RWPE1 (cell line): ENCODE measurements at regions not wholly inside any gene's neighbourhood (a gene's known extent, or its start where the extent isn't known, plus 50 kb on each side); places are given as distances from the start of the nearest gene placed in this dataset.

ENCODE experiments used
- CTCF ChIA-PET: fragments of 350-600 bp; sonication (Branson Sonifier 250); formaldehyde crosslinking; extraction: SDS; loops from one replicate; lab custom pipeline; 2021; lab: Yijun Ruan, JAX
- POLR2A ChIA-PET: fragments of 400-600 bp; formaldehyde crosslinking; extraction: SDS; loops from one replicate; lab custom pipeline; 2020; ENCODE audit warnings: antibody characterized with exemption; ENCODE audit not compliant: low non-redundant PET; lab: Yijun Ruan, JAX
- DNase-seq: peaks from one replicate; pipeline ENCODE4 v3.0.0; 2012; ENCODE audit warnings: low spot score
- H3K27ac ChIP-seq: fragments of 450-650 bp; 2 replicates; pipeline ENCODE4 v1.5.1; 2017
- TF ChIP-seq, protein P1 (sequence below): fragments of 450-650 bp; conservative IDR thresholded peaks from 2 replicates; pipeline ENCODE4 v1.5.1; 2017; ENCODE audit warnings: low read depth, mild to moderate bottlenecking

DNA sequence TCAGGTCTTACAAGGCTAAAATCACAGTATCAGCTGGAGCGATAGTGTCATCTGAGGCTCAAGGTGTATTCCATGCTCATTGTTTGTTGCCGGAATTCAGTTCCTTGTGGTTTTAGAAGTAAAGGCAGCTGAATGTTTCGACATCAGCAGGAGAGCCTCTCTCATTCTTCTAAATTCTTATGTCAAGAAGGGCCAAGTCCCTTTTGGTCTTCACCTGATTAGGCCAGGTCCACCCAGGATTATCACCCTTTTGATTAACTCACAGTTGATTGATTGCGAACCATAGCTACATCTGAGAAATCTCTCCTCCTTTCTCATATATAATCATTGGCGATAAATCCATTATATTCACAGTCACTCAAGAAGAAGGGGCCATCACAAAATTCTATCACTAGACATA is 806.7 kb upstream of the PRMT6 start:
- no peak for DNase-seq
- ChIA-PET POLR2A (no interaction called here), CTCF (no interaction called here)
- no peak overlapping the region for H3K27ac ChIP-seq
- TF ChIP-seq, protein P1, sequence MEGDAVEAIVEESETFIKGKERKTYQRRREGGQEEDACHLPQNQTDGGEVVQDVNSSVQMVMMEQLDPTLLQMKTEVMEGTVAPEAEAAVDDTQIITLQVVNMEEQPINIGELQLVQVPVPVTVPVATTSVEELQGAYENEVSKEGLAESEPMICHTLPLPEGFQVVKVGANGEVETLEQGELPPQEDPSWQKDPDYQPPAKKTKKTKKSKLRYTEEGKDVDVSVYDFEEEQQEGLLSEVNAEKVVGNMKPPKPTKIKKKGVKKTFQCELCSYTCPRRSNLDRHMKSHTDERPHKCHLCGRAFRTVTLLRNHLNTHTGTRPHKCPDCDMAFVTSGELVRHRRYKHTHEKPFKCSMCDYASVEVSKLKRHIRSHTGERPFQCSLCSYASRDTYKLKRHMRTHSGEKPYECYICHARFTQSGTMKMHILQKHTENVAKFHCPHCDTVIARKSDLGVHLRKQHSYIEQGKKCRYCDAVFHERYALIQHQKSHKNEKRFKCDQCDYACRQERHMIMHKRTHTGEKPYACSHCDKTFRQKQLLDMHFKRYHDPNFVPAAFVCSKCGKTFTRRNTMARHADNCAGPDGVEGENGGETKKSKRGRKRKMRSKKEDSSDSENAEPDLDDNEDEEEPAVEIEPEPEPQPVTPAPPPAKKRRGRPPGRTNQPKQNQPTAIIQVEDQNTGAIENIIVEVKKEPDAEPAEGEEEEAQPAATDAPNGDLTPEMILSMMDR = no peak

GRCh38 chr1:106254748-106255147 is 801.7 kb upstream of the PRMT6 start:
- CTCF ChIA-PET = no interaction called here
- POLR2A ChIA-PET = no interaction called here
- DNase-seq = peak; percentile 20

DNA sequence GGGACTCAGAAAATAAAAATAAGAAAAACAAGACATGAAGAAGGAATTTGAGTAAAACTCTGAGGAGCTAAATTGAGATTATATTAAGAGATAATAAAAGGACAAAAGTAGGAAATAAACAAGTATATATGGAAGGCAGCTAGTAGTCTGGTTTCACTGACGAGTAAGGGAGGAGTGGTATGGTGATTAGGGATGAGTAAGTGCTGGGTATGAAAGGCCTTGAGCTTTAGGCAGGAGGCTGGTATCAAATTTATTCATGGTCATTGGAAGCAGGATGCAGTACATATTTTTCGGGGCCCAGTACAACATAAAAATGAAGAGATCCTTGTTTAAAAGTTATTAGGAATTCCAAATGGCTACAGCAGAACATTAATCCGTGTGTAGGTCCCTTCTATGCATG is 789.7 kb upstream of the PRMT6 start:
- TF ChIP-seq, protein P1 = no peak
- CTCF ChIA-PET = interaction anchor here (0.7 kb wide), 1 partner anchor 34 kb away, joined by 7 read pairs; no protein-coding TSS in a partner anchor

More at GRCh38 chr1:106254748-106255147, 801.7 kb upstream of the PRMT6 start:
- TF ChIP-seq, protein P1 = no peak
- no peak overlapping the region for H3K27ac ChIP-seq

DNA sequence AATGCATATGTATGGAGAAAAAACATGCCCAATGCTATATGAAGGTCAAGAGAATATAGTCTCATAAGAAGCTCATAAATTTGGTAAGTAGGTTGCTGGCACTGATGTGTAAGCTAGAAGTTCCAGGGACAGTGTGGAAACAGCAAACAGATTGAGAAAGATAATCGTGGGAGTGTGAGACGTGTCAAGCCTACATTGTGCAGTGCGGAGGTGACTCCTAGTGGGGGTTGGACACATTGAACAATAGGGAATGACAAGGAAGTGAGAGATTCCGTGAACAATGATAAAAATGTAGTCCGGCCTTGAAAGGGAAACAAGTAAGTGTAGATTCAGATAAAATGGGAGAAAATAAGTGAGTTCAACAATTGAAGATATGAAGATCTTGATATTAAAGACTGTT is 788.4 kb upstream of the PRMT6 start:
- POLR2A ChIA-PET = no interaction called here
- TF ChIP-seq, protein P1 = no peak
- no peak for DNase-seq
- H3K27ac ChIP-seq = no peak overlapping the region
- CTCF ChIA-PET = no interaction called here

More for the DNA sequence above, 789.7 kb upstream of the PRMT6 start:
- no peak for DNase-seq
- H3K27ac ChIP-seq = no peak overlapping the region
- POLR2A ChIA-PET = no interaction called here

DNA sequence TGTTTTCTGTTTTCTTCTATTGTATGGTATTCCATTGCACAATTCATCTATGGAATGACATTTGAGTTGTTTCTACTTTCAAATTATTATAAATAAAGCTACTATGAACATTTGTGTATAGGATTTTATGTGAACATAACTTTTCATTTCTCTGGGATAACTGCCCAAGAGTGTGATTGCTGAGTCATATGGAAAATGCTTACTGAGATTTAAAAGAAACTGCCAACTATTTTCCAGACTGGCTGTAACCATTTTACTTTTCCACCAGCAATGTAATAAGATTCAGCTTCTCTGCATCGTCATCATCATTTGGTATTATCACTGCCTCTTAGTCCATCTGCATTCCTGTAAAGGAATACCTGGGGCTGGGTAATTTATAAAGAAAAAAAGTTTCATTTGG is 779.6 kb upstream of the PRMT6 start:
- H3K27ac ChIP-seq = no peak overlapping the region
- ChIA-PET POLR2A (no interaction called here), CTCF (no interaction called here)
- no peak for DNase-seq
- TF ChIP-seq, protein P1 = no peak

DNA sequence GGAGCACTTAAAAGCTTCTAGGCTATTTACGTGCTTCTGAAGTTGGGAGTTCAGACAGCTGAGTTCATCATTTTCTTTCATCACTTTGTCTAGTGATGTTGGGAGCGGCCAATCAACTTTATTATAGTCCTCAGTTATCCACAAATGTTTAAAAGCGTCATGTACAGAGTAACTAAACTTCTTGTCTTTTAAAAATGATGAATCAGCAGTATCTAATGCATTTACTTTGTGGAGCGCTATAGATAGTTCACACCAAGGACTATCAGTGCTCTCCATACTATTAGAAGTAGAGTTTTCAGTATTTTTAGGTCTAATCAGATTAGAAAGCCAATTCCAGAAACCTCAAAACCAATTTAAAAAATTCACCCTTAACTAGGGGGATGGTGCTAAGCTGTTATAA is 778.7 kb upstream of the PRMT6 start:
- DNase-seq = no peak
- ChIA-PET POLR2A (no interaction called here), CTCF (interaction anchor here (0.7 kb wide), 1 partner anchor 21 kb away, joined by 3 read pairs; no protein-coding TSS in a partner anchor)
- TF ChIP-seq, protein P1 = no peak
- H3K27ac ChIP-seq = no peak overlapping the region
